Esophagus squamous epithelium (tissue), 4 donors: ENCODE measurements at regions not wholly inside any gene's neighbourhood (a gene's known extent, or its start where the extent isn't known, plus 50 kb on each side); places are given as distances from the start of the nearest gene placed in this dataset.

Source experiments
- CTCF ChIP-seq, 6 experiments: fragments of 450-650 bp in 4 of 6; fragments of 200-600 bp in 2 of 6; sonication (generic) in 2 of 6; IDR thresholded peaks; one replicate each; pipeline ENCODE4 v1.5.1; 2016 to 2019; ENCODE audit warnings: antibody characterized with exemption in 6 of 6, mild to moderate bottlenecking in 4 of 6, moderate library complexity in 4 of 6
- POLR2A ChIP-seq, 4 donors: fragments of 450-650 bp; IDR thresholded peaks; one replicate each; pipeline ENCODE4 v1.6.1; 2017; ENCODE audit warnings: antibody characterized with exemption in 4 of 4, mild to moderate bottlenecking in 4 of 4, moderate library complexity in 3 of 4

DNA sequence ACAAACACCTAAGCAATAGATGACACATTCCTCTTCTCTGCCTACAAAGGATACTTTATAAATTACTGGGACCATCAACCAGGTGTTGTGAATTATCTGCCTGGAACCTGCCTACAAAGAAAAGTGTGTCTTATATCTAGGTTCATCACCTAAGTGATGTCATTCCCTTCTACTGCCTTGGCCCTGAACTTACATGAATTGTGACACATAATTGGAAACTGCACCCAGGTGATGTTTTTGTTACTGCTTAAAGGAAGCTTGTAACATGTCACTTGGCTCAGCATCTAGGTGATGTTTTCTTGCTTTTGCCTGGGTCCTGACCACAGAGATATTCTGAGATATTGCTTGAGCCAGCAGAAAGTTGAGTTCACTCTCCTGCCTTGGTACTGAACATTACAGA, 870.5 kb upstream of the TSPY4 start:
- TF ChIP-seq CTCF (IDR thresholded peaks at IDR 0.05) (no peak), POLR2A (IDR thresholded peaks at IDR 0.05) (no peak)
